SH-SY5Y (cell line): ENCODE measurements at regions not wholly inside any gene's neighbourhood (a gene's known extent, or its start where the extent isn't known, plus 50 kb on each side); places are given as distances from the start of the nearest gene placed in this dataset.

Experiments used
- GATA2 ChIP-seq: IDR thresholded peaks from 2 replicates; pipeline ENCODE4 v1.6.1; 2011; ENCODE audit warnings: mild to moderate bottlenecking, low read depth, low read length
- GATA3 ChIP-seq: IDR thresholded peaks from 2 replicates; pipeline ENCODE4 v1.6.1; 2011; ENCODE audit warnings: low read depth, mild to moderate bottlenecking, low read length, moderate library complexity

DNA sequence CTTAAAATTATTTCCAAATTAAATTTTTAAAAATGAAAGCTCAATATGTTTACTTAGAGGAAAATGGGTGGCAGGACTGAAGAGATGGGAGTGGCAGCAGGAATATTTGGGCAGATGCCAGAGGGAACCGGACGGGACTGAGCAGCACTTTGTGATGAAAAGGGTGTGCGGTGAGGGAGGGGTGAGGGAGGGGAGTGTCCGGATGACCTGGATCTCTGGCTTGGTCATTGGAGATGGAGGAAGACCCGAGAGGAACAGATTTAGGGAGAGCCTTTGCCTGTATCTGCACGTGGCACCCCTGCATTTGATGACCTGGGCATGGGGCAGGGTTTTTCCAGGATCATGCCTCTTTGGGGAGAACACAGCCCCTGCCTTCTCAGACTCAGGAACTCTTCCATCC lies 201.1 kb upstream of the MVB12B start:
- no peak for TF ChIP-seq GATA2
- TF ChIP-seq GATA3, result no peak
